Right lobe of liver (tissue), 4 donors: ENCODE measurements at regions not wholly inside any gene's neighbourhood (a gene's known extent, or its start where the extent isn't known, plus 50 kb on each side); places are given as distances from the start of the nearest gene placed in this dataset.

Experiments
- POLR2A ChIP-seq: fragments of 450-650 bp; IDR thresholded peaks from one replicate; pipeline ENCODE4 v1.6.1; 2017; ENCODE audit warnings: antibody characterized with exemption, mild to moderate bottlenecking
- TF ChIP-seq, protein P1 (sequence below), 4 donors: fragments of 200-600 bp in 3 of 4; fragments of 450-650 bp in 1 of 4; IDR thresholded peaks; one replicate each; pipeline versions ENCODE4 v1.5.1 to v1.8.0; 2016 to 2022; ENCODE audit warnings: antibody characterized with exemption in 4 of 4, mild to moderate bottlenecking in 2 of 4
- donor health status: DM: no; HTN: no; CAD: no.
- donor health status: DM: no; HTN: no; CAD: no.
- donor health status: DM: no; HTN: yes; CAD: no.

DNA sequence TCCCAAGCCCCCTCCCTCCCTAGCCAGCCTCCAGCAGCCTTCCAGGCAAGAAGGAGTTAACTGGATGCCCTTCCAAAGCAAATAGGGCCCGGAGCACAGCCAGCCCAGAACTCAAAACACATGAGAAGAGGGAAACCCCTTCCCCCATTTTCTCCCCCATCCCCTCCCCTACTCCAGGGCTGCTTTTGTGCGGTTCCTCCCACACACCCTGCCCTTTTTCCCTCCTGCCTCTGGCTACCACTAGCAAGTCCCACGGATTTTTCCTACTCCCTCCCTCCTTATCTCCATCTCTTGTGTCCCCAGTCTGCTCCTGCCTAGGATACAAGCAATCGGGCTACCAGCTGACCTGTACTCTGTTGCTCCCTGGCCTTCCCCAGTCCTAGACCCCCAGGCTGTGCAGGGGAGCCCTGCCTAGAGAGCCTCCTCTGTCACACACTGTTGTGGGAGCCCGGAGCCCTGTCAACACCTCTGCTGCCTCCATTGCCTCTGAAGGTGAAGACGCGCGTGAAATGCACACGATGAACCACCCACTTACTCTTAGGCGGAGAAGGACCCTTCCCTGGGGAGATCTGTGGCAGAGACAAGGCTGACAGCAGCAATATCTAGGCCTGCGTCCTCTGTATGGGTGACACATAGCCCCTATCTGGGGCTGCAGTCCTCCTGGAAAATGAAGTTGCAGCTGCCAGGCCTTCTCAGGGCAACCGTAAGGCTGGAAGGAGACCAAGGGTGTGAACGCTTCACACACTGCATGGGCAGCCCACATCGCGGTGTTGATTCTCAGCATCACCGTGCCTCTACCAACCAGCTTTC is 282.8 kb downstream of the MN1 start:
- TF ChIP-seq POLR2A: no peak
- TF ChIP-seq, protein P1, sequence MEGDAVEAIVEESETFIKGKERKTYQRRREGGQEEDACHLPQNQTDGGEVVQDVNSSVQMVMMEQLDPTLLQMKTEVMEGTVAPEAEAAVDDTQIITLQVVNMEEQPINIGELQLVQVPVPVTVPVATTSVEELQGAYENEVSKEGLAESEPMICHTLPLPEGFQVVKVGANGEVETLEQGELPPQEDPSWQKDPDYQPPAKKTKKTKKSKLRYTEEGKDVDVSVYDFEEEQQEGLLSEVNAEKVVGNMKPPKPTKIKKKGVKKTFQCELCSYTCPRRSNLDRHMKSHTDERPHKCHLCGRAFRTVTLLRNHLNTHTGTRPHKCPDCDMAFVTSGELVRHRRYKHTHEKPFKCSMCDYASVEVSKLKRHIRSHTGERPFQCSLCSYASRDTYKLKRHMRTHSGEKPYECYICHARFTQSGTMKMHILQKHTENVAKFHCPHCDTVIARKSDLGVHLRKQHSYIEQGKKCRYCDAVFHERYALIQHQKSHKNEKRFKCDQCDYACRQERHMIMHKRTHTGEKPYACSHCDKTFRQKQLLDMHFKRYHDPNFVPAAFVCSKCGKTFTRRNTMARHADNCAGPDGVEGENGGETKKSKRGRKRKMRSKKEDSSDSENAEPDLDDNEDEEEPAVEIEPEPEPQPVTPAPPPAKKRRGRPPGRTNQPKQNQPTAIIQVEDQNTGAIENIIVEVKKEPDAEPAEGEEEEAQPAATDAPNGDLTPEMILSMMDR (IDR thresholded peaks at IDR 0.05): no peak
